ENCODE measurements at regions not wholly inside any gene's neighbourhood (a gene's known extent, or its start where the extent isn't known, plus 50 kb on each side); places are given as distances from the start of the nearest gene placed in this dataset.

DNA sequence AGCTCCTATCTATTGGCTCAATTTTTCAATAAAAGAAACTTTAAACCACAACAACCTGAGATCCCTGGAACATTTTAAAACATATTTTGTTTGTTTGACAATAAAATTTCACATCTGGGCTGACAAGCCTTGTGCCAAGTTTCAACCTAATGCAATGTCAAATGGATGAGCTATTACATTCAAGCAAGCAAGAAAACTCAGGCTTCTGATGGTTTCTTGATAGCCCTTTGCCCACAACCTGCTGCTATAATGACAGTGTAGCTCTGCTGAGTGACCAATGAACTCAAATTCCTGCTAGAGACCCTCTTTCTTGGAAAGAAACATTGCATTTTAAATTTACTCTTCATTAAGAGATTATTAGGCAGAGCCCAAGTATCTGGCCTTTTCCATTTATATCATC, 472.9 kb downstream of the ARHGEF28 start:
- DNase-seq (ENCODE audit: low read depth in 2 of 2) = no peak

DNA sequence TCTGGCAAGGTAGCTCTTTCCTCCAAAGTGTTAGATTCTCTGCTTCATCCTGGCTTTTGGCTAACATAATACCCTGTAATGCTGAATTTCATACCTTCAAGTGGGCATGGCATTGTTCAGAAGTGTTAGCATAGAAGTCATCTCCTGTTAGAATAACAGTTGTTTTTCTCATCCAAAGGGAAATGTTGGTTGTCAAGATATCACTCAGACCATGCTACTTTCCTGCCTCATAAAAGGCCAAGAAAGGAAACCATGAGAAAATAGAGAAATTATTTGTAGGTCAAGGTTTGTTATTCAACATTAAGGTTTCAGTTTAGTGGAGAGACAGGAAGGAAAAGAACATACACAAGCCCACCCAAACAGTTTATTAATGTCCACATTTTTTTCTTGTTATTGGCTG, 472.5 kb downstream of the ARHGEF28 start:
- no peak for DNase-seq (ENCODE audit: low read depth in 2 of 2)

DNA sequence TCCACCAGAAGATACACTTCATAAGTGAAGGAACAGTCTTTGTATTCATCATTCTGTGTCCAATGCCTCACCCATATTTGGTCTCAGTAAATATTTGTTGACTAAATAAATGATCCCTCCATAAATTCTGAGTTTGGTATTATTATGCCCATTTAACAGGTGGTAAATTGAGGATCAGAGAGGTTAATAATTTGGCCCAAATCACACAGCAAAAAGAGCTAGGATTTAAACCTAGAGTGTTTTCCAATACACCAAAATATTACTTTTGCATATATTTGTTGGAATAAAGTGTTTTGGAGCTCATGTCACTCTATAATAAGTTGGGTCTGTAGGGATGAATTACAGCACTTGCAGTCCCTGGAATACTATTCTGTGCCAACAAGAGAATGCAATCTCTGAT, 470.3 kb downstream of the ARHGEF28 start:
- no peak for DNase-seq (ENCODE audit: low read depth in 2 of 2)

DNA sequence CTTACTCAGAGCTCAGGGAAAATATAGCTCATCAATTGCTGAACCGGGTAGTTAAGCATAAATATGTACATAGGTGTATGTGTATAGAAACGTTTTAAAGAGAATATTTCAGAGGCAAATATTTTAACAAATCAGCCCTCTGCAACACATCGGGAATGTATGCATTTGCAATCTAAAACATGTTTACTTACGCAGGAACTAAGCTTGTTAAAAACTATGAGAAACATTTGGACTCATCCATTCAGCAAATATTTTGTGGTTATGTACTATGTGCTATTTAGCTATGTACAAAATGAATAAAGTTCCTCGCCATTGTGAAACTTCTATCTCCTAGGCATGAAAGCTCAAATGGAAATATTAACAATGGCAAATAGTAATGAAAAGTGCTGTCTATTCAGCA, 469.9 kb downstream of the ARHGEF28 start:
- DNase-seq (ENCODE audit: low read depth in 2 of 2) = no peak

DNA sequence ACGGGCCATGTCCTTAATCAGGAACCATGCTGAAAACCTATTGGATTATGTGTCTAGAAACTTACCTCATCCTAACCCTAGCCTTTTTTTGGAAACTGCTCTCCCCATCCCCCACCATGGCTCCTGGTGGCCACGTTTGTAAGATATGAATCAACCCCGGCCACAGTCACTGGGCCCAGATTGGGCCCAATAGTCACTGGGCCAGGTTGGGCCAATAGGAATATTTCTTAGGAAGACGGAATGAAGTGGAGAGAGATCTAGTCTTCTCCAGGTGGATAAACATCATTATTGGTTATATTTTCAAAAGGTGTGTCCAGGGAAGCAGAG, 468.7 kb downstream of the ARHGEF28 start:
- no peak for DNase-seq (ENCODE audit: low read depth in 2 of 2)

DNA sequence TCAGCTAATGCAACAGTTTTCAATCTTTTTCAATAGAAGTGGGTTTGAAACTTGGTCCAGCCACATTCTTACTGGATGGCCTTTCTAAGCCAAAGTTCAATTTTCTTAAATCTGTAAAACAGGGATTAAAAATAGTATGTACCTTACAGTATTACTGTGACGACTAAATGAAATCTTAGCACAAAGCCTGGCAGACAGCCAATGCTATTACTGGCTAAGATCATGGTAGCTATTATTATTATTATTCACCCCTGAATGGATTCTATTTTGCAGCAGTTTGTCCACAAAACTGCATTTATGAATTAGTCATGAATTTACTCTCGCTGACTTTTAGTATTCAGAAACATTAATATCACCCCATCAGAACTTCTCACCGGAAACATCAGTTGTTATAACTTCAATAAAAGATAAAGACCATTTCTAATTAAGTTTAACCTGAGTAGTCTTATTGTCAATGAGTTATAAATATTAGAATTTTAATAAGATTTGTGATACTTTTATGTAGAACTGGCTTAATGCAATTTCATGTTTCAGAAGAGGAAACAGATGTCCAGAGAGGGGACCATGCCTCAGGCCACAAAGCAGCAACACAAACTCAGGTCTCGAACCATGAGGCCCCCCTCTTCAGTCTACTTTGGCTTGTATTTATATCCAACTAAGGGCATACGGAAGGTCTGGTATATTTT, 468.2 kb downstream of the ARHGEF28 start:
- DNase-seq (ENCODE audit: low read depth in 2 of 2) = no peak

DNA sequence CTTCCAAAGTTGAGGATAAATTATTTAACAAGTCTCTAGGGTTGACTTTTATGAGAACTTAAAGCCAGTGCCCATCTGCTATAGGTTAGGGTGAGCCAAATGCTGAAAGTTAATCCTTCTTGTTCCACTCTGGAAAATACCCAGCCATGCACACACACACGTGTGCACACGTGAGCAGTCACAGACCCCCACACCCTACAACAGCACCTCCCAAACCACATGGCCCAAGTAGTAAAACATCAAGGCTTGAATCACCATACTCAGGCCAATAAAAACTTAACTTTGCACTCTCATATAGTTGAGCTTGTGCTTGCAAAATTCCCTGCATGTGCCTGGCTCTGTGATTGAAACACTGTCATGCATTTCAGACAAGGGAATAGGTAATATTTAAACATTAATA, 467.6 kb downstream of the ARHGEF28 start:
- DNase-seq (ENCODE audit: low read depth in 2 of 2) = no peak

DNA sequence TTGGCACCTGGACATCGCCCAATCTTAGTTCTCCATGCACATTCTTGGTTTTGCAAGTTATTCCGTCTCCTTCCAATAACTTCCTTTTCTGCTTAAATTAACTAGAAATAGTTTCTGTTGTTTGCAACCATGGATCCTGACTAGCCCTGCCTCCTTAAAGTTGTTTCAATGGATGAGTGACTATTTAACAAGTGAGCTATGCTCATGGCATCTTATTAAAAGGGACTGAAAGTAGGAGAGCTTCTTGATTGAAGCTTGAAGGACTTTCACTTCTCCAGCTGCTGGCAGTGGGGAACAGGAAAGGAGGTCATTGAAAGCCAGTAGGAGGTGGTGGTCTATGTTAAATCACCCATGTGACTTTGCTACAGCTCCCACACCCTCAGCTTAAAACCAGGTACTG, 466.8 kb downstream of the ARHGEF28 start:
- DNase-seq (ENCODE audit: low read depth in 2 of 2) = no peak

DNA sequence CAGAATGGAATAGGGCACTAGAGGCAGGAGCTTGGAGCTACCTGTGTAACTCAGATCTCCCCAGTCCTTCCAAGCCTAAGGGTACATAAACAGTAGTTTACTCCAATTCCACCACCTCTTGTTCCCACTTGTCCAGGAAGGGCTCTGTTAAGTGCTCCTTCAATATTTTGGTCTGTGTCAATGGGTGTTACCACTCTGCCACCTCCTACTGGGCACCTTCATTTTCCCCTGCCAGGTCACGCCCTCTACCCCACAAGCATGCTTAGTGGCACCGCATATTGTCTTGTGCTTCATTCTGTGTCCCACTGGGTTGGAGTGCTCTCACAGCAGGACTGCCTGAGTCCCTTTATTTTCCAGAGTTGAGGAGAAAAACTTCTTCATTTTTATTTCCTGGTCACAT, 459.8 kb downstream of the ARHGEF28 start:
- DNase-seq (ENCODE audit: low read depth in 2 of 2) = no peak

DNA sequence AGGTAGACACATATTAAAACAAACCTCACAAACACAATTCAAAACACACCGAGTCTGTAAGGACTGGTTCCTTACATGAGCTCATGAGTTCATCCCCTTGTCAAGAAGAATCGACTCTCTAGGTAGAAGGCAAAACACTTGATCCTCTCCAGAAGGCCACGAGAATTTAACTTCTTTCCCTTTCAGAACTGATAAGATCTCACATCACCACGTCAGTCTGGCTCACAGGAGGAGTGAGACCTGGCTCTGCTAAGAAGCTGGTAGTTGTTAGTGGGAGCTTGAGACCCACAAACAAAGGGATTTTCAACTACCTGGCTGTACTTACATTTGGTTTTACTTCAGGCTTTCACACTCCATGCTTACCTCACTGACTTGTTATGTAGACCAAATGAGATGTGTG, 459.2 kb downstream of the ARHGEF28 start:
- DNase-seq (ENCODE audit: low read depth in 2 of 2) = no peak

DNA sequence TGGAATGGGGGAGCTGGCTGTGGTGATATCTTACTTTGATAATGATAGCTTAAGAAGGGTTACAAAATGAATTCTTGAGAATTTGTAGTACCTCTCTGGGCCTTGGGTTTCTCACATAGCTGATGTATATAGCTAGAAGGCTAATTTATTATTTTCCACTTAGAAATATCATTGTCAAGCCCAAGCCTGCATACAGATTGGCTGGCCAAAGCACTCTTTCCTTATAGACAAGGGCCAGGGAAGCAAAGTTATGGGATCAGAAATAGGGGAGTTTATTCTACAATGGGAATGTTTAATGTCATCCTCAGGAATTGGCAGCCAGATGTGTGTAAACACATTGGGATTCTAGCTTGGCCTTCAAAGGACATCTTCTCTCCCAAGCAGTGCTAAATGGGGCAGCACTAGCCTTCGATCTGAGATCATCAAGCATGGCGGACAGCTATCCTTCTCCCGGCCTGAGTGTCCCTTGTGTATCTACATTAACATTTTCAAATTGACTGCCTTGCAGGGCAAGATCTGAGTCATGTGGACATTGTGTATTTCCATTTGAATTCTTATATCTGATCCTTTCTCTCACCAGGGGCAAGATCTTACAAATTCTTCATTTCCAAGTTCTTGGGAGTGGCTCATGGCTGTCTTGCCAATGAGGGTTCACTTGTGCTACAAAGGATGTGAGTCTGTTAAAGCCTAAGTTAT, 457.2 kb downstream of the ARHGEF28 start:
- no peak for DNase-seq (ENCODE audit: low read depth in 2 of 2)

DNA sequence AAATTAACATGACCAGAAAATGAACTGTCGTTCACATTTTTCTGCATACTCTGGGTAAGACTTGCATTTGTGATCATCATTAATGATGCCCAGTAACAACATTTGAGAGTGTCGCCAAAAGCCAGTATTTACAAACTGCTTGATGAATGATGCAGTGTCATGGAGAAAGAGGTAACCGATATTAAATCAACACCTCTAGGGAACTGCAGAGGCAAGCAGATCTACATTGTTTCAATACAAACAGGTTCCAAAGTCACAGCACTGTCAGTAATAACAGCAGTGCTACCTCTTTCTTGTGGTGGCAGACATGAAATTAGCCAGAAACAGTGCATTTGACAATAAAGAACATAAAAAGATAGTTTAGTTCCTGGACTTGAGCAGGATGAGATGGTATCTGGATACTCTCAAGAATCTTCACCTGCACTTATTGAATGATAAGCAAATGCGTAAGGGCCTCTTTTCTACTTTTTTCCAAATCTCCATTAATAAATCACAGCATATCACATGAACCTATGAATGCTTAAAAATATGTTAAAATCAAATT, 456.6 kb downstream of the ARHGEF28 start:
- no peak for DNase-seq (ENCODE audit: low read depth in 2 of 2)

DNA sequence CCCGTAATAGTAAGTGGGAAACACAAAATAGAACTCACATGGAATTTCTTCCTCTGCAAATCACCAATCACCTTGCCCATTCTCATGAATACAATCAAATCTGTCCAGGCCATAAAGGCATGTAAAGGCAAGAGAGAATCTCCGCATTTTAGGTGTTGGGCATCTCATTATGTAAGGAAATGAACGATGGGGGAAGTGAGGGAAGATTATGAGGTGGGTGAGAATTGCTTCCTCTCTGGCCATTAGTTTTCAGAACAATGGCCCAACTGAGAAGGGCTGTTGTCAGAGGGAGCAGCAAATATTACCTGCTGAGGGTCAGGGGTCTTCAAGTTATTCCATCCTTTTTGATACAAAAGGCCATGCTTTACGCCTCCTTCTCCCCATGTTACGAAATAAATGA, 455.1 kb downstream of the ARHGEF28 start:
- no peak for DNase-seq (ENCODE audit: low read depth in 2 of 2)

DNA sequence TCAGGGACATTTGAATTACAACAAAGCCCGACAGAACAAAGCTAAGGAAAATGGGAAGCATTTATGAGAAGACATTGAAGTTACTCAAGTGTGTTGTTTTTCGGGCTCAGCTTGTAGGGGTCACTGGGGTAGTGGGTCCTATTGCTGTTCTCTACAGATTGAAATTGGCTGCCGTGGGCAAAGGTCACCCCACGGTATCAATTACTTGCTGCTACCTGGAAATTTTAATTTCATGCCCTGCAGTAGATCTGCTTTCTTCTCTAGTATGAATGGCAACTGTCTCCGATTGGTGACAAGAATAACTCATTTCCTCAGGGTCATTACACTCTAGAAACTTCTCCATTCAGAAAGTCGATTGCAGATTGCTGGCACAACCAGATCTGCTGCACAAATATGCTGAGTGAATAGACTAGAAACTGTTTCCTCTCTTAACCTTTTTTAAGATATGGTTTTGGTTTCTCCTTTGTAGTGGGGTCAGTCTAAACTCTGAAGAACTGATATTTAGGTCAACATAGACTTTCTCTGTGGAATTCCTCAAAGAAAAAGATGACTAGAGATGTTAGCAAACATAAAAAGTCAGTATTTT, 454.1 kb downstream of the ARHGEF28 start:
- DNase-seq (ENCODE audit: low read depth in 2 of 2) = no peak

DNA sequence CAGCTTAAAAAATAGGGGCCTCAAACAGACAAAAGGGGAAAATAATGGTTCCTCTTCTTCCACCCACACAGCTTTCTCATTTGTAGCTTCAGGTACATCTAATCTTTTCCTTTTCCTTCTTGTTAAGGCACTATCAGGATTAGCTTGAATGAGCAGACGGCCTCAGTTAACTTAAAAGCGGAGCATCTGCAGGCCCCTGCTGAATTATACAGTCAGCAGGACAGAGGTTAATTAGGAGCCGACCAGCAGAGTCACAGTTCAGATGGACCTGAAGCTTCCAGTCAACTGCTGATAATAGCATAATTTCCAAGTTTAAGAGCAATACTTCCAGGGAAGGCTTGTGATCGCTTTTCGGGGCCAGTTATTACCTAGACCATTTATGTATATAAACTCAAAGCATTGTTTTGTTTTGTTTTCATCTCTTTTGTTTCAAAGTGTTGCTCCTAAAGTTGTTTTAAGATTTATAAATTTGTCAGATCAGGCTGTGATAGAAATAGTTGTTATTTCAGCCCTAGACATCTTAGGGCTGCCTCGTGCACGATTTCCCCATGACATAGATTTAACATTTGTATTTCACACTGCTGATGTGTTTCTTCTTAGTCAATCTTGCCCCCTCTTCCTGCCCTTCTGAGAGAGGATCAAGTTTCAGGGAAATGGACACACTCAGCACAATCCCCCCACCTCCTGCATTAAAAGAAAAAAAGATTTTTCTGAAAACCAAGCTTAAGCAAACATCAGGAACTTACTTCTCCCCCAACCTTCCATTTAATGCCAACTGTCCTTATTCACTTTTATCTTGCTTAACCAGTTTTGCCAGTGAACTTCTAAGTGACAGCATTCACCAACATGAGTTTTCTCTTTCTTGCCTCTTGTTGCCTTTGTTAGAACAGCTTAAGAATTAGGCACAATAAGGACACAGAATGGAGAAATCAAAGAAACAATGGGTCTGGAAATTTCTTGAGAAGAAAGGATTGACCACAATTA, 449.8 kb downstream of the ARHGEF28 start:
- no peak for DNase-seq (ENCODE audit: low read depth in 2 of 2)

DNA sequence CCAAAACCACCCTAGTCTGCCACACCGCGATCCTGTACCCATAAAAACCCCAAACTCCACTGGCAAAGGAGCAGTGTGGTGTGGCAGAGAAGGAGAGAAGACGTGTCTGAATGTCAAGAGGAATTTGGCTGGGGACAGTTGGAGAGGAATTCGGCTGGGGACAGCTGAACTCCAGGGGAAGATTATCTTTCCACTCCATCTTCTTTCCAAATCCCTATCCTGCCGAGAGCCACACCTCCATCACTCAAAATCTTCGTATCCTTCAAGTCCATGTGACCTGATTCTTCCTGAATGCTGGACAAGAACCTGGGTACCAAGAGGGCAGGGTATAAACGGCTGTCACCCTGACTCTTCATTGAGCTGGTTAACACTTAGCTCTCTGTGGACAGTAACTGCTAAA, 448.1 kb downstream of the ARHGEF28 start:
- DNase-seq (ENCODE audit: low read depth in 2 of 2) = no peak

DNA sequence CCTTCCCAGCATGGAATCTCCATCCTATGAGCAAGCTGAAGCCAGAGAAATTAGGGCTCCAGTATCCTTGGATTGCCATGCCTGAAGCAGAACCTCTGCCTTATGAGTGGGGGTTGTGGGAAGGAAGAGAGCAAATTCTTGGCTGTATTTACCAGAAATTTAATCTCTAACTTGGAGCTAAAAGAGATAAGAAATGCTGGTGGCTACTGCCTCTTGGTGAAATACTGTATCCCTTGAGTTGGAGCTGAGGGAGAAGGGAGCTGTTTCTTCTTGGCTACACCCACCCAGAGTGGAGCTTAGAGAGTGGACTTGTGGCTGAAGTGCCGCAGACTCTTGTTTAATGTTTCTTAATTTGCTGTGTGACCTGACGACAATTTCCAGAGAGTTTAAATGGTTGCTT, 447.3 kb downstream of the ARHGEF28 start:
- no peak for DNase-seq (ENCODE audit: low read depth in 2 of 2)

DNA sequence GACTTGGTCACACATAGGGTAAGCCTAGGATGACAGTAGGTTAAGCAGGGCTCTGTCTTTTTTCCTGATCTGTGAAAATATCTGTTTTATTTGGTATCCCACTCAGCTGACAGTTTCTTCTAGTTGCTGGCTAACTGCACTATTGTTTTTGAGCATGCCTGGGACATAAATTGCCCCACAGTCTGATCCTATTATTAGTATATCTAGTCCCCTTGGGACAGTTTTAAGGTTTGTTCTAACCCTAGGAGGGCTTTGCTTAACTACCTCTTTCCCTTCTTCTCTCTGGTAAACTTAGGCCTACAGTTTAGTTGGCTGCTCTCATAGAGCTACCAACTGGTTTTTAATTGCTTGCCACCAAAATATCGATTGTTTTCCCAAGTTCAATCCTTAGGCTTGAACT, 446.6 kb downstream of the ARHGEF28 start:
- DNase-seq (ENCODE audit: low read depth in 2 of 2) = no peak

DNA sequence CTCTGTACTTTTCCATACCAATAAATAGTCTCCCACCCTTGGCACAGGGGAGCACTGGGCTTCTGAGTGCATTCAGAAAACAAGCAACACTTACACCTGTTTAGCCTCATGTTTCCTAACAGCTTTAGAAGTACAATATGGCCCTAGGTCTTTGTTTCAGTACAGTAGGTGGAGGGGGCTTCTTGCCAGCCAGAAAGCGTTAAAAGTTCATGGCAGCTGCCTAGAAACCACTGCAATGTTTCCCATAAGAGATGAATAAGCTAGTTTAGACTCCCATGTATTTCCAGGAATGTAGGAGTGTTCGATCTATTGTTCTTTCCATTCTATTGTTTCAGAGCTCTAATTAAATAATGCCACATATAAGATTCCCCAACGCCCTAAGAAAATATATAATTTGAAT, 444.8 kb downstream of the ARHGEF28 start:
- DNase-seq (ENCODE audit: low read depth in 2 of 2) = no peak

DNA sequence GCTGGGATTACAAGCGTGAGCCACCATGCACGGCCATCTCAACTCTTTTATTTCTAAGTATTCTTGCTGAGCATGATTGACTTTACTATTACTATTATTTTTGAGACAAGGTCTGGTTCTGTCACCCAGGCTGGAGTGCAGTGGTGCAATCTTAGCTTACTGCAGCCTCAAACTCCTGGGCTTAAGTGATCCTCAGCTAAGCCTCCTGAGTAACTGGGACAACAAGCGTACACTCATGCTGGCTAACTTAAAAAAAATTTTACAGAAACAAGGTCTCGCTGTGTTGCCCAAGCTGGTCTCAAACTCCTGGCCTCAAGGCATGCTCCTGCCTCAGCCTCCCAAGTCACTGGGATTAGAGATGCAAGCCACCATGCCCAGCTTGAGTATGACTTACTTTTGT, 443.7 kb downstream of the ARHGEF28 start:
- DNase-seq (ENCODE audit: low read depth in 2 of 2) = no peak

DNA sequence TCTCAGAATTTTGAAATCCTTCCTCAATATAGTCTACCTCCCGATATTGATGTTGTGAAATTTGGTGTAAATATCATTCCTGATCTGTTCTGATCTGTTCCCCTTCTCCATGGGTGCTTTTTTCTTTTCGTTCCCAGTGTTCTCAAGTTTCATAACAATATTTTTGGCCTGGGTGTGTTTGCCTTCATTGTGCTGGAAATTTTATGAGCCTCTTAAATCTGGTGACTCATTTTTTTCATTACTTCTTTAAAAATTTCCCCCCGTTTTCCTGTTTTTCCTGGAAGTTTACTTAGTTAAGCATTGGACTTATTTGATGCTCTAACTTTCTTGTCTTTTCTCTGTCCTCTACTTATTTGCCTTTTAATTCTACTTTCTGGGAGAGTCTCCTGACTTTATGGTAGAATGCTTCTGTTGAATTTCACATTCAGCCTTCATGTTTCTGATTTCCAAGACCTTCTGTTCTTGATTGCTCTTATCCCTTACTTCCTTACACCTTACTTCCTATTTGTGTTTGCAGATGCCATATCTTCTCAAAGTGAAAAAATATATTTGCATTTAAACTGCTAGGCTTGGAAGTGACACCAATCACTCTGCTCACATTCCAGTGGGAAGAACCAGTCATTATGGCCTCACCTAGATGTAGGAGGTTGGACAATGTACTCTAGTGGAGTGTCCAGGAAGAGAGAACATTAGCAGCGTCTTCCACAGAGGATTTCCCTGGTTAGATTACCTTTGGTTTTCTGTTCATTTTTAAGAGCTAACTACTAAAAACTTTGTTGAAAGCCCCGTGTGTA, 441.9 kb downstream of the ARHGEF28 start:
- no peak for DNase-seq (ENCODE audit: low read depth in 2 of 2)
